GM10266 (cell line): ENCODE measurements at regions not wholly inside any gene's neighbourhood (a gene's known extent, or its start where the extent isn't known, plus 50 kb on each side); places are given as distances from the start of the nearest gene placed in this dataset.

ENCODE experiments used
- DNase-seq: peaks from one replicate; pipeline ENCODE4 v3.0.0; 2012; ENCODE audit errors: extremely low spot score
- TF ChIP-seq, protein P1 (sequence below): IDR thresholded peaks from 2 replicates; pipeline ENCODE4 v1.5.1; 2012; ENCODE audit warnings: mild to moderate bottlenecking, low read depth; ENCODE audit not compliant: control insufficient read depth, insufficient read depth; ENCODE audit errors: missing control alignments

- no peak for DNase-seq
- TF ChIP-seq, protein P1, sequence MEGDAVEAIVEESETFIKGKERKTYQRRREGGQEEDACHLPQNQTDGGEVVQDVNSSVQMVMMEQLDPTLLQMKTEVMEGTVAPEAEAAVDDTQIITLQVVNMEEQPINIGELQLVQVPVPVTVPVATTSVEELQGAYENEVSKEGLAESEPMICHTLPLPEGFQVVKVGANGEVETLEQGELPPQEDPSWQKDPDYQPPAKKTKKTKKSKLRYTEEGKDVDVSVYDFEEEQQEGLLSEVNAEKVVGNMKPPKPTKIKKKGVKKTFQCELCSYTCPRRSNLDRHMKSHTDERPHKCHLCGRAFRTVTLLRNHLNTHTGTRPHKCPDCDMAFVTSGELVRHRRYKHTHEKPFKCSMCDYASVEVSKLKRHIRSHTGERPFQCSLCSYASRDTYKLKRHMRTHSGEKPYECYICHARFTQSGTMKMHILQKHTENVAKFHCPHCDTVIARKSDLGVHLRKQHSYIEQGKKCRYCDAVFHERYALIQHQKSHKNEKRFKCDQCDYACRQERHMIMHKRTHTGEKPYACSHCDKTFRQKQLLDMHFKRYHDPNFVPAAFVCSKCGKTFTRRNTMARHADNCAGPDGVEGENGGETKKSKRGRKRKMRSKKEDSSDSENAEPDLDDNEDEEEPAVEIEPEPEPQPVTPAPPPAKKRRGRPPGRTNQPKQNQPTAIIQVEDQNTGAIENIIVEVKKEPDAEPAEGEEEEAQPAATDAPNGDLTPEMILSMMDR, result no peak
Observed at GRCh38 chr1:99445071-99445470, 180.8 kb downstream of the PLPPR4 start.

DNA sequence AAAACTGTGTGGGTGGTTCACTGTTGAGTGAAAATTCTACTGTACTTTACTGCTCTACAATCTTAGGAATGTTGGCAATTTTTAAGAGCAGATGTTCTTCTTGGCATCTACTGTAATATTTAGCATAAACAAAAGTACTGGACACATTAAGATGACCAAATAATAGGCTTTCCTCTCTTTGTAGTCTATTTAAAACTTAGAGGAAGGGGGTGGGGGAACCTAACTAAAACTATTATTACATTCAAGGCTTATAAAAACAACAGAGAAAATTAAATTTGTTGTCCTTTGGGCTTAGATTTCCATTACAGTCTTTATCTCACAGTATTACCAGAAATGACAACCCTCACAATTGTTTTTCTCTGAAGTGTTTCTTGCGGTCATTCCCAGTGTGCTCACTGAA lies 181.2 kb downstream of the PLPPR4 start:
- TF ChIP-seq, protein P1, result no peak
- no peak for DNase-seq

DNA sequence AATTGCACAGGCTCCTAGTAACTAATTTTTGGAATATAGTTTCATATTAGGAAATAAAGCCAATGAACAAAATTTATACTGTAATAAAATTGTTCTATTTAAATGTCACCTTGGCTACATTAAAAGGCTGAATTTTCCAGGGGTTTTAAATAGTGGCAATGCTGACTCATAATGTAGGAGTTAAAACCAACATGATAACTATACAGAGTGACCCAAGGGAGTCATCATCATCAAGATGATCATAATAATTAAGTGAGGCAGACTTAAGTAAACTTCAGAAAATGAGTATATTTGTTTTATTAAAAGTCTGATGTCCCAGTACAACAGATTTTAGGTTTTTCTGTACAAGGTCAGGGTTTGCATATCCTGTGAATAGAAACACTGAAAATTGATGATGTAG lies 183.4 kb downstream of the PLPPR4 start:
- DNase-seq, result no peak
- TF ChIP-seq, protein P1, result no peak

- TF ChIP-seq, protein P1, result no peak
- DNase-seq, result no peak
Observed at GRCh38 chr1:99455760-99456159, 190.2 kb upstream of the PALMD start.

GRCh38 chr1:99456536-99456935 lies 189.4 kb upstream of the PALMD start:
- no peak for DNase-seq
- TF ChIP-seq, protein P1, result no peak

DNA sequence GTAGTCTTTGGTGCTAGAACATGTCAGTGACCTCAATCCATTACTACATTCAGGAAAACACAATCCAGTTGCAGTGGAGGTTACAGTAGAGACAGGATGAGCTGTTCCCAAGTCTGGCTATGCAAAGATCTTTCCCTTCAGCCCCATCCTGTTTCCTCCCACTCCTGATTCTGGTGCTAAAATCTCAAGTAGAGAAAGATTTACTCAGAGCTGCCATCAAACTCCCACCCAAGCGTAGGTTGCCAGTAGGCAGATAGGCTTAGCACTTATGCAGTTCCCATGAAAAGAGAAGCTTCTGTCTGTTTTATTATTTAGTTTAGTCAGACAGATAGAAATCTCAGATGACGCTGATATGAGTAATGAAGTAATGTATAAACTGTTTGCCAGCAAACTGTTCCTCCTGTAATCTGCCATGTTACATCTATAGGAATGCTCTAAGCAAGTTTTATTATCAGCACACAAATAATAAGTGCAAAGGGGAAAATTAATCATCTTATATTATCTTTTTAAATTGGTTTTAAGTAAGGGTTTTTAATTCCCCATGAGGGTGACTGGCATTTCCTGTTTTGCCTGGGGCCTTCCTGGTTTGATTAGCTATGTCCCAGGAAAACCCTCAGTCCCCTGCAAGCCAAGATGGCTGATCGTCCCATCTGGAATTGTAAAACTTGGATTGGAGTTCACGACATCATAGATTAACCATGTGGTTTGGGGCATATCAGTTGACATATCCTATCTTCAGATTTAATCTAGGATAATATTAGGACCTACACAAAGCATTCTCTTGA lies 188.3 kb upstream of the PALMD start:
- DNase-seq, result no peak
- TF ChIP-seq, protein P1, result no peak

DNA sequence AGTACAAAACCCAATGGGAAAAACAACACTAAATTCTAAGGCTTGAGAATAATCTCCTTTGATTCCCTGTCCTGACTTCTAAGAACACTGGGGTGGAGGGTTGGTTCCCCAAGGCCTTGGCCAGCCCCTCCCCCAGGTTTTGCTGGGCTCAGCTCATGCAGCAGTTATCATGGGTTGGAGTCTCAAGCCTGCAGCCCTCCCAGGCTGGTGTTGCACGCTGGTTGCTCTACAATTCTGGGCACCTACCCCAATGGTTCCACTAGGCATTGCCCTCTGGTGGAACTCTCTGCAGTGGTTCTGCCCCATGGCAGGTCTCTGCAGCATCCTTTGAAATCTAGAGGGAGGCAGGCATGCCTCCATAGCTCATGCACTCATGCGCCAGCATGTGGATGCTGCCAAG lies 184.4 kb upstream of the PALMD start:
- DNase-seq, result no peak
- TF ChIP-seq, protein P1, result no peak
